K562 (cell line): ENCODE measurements at regions not wholly inside any gene's neighbourhood (a gene's known extent, or its start where the extent isn't known, plus 50 kb on each side); places are given as distances from the start of the nearest gene placed in this dataset.

Experiments
- ATAC-seq: fragments of 200-7000 bp; cut with Tn5 transposase; 3 replicates; pipeline ENCODE4 v1.9.1; 2020; ENCODE audit warnings: moderate library complexity
- BruUV-seq: library from RNA; stranded (reverse); fragments of 400-500 nt; replicated peaks from 2 replicates; lab custom pipeline; 2021; lab: Mats Ljungman, UMichigan
- CTCF ChIA-PET: fragments of 300-600 bp; formaldehyde crosslinking; extraction: SDS; loops from one replicate; lab custom pipeline; 2021; ENCODE audit warnings: low intra/inter-chr PET ratio; lab: Yijun Ruan, JAX
- POLR2A ChIA-PET: fragments of 300-600, 350-650 bp; sonication (Branson Sonifier 250); formaldehyde crosslinking; extraction: SDS; loops from one replicate; lab custom pipeline; 2021; ENCODE audit warnings: antibody characterized with exemption, inconsistent platforms; lab: Yijun Ruan, JAX
- DNase-seq, 4 experiments: peaks; one replicate each; pipeline versions ENCODE4 v3.0.0 to v3.0.0-alpha.2; 2011 to 2018; ENCODE audit warnings: low spot score in 3 of 4, mixed read lengths in 3 of 4; ENCODE audit errors: extremely low read depth in 1 of 4
- FAIRE-seq: peaks from 2 replicates; lab custom pipeline; 2011; peaks lifted over from hg19 to GRCh38; lab: Jason Lieb, UNC
- H2AFZ ChIP-seq: 2 replicates; pipeline ENCODE4 v1.6.0; 2011; ENCODE audit warnings: low read depth, low read length, control low read depth, inconsistent platforms
- H3K27ac ChIP-seq: fragments of 200-600 bp; 3 replicates; pipeline ENCODE4 v1.8.0; 2011; ENCODE audit warnings: low read depth, mild to moderate bottlenecking, control low read depth, inconsistent platforms, low read length, moderate library complexity, mixed read lengths; ENCODE audit errors: extremely low read depth
- H3K27me3 ChIP-seq, 2 experiments: fragments of 300-600 bp in 1 of 2; 2 replicates in 1 of 2; 3 replicates in 1 of 2; pipeline versions ENCODE4 v1.6.0 to v1.8.0; 2011; ENCODE audit warnings: inconsistent platforms in 2 of 2, low read length in 2 of 2, mild to moderate bottlenecking in 1 of 2, mixed read lengths in 1 of 2, moderate library complexity in 1 of 2; ENCODE audit not compliant: control insufficient read depth in 2 of 2, insufficient read depth in 2 of 2
- H3K36me3 ChIP-seq: fragments of 300-600 bp; 3 replicates; pipeline ENCODE4 v1.8.0; 2011; ENCODE audit warnings: mild to moderate bottlenecking, low read length, inconsistent platforms; ENCODE audit not compliant: control insufficient read depth, insufficient read depth
- H3K4me1 ChIP-seq, 2 experiments: fragments of 200-600 bp in 1 of 2; replicated peaks in 1 of 2; 2 replicates in 1 of 2; 3 replicates in 1 of 2; pipeline versions ENCODE4 v1.5.1 to v1.8.0; 2011; ENCODE audit warnings: inconsistent platforms in 2 of 2, low read length in 2 of 2, mild to moderate bottlenecking in 1 of 2, mixed read lengths in 1 of 2, moderate library complexity in 1 of 2; ENCODE audit not compliant: control insufficient read depth in 2 of 2, insufficient read depth in 2 of 2
- H3K4me2 ChIP-seq: 2 replicates; pipeline ENCODE4 v1.6.1; 2011; ENCODE audit warnings: low read length, control low read depth, inconsistent platforms, mixed read lengths; ENCODE audit not compliant: insufficient read depth
- H3K4me3 ChIP-seq: fragments of 200-600 bp; sonication (generic), shearing (Covaris generic); 2 replicates; pipeline ENCODE4 v1.5.1; 2016; ENCODE audit warnings: control low read depth, inconsistent platforms
- H3K79me2 ChIP-seq: fragments of 200-600 bp; 3 replicates; pipeline ENCODE4 v1.8.0; 2011; ENCODE audit warnings: low read length, inconsistent platforms; ENCODE audit not compliant: control insufficient read depth, insufficient read depth
- H3K9ac ChIP-seq, 2 experiments: 2 replicates each; pipeline versions ENCODE4 v1.6.0 to v1.6.1; 2011; ENCODE audit warnings: low read depth in 2 of 2, low read length in 2 of 2, control low read depth in 1 of 2, inconsistent platforms in 1 of 2, mild to moderate bottlenecking in 1 of 2, mixed read lengths in 1 of 2; ENCODE audit not compliant: insufficient read depth in 1 of 2
- H3K9me1 ChIP-seq: one replicate; pipeline ENCODE4 v1.6.0; 2011; ENCODE audit warnings: inconsistent platforms, mild to moderate bottlenecking, low read length, moderate library complexity; ENCODE audit not compliant: control insufficient read depth, insufficient read depth
- H3K9me3 ChIP-seq: replicated peaks from 2 replicates; pipeline ENCODE4 v1.5.1; 2011; ENCODE audit warnings: low read depth, low read length, inconsistent platforms; ENCODE audit not compliant: control insufficient read depth, insufficient read depth
- H4K20me1 ChIP-seq: replicated peaks from 2 replicates; pipeline ENCODE4 v1.6.1; 2011; ENCODE audit warnings: low read length, inconsistent platforms, mixed read lengths; ENCODE audit not compliant: control insufficient read depth, insufficient read depth
- GATAD2B ChIP-seq: fragments of 450-650 bp; IDR thresholded peaks from 2 replicates; pipeline ENCODE4 v1.6.1; 2017; ENCODE audit warnings: mild to moderate bottlenecking, borderline replicate concordance
- IFI16 ChIP-seq: fragments of 250-450 bp; sonication (Bioruptor Pico); IDR thresholded peaks from 2 replicates; pipeline ENCODE4 v2.1.2; 2022; ENCODE audit warnings: mild to moderate bottlenecking, inconsistent platforms
- MITF ChIP-seq: IDR thresholded peaks from 2 replicates; pipeline ENCODE4 v1.6.1; 2014; ENCODE audit warnings: antibody characterized with exemption
- NR2C1 ChIP-seq, 2 experiments: fragments of 450-650 bp; IDR thresholded peaks; 2 replicates each; pipeline ENCODE4 v1.6.1; 2017; ENCODE audit warnings: mild to moderate bottlenecking in 2 of 2, antibody characterized with exemption in 1 of 2, inconsistent platforms in 1 of 2, missing compliant biosample characterization in 1 of 2, missing genetic modification characterization in 1 of 2
- RAD51 ChIP-seq: fragments of 450-650 bp; IDR thresholded peaks from 2 replicates; pipeline ENCODE4 v1.7.1; 2016; ENCODE audit warnings: low read depth, mild to moderate bottlenecking, borderline replicate concordance
- RBBP5 ChIP-seq: fragments of 200-600 bp; sonication (generic); IDR thresholded peaks from 2 replicates; pipeline ENCODE4 v1.6.1; 2012; ENCODE audit warnings: borderline replicate concordance, mild to moderate bottlenecking, low read length, control low read depth, inconsistent platforms; ENCODE audit not compliant: insufficient read depth, poor library complexity, severe bottlenecking
- RBM25 ChIP-seq: fragments of 200-400 bp; formaldehyde crosslinking; IDR thresholded peaks from 2 replicates; pipeline ENCODE4 v1.6.1; 2018; ENCODE audit warnings: low read length, low read depth, moderate library complexity; ENCODE audit not compliant: severe bottlenecking
- RFX5 ChIP-seq: IDR thresholded peaks from 2 replicates; pipeline ENCODE4 v1.6.1; 2011; ENCODE audit warnings: low read depth, mild to moderate bottlenecking, improper control_type of control experiment, low read length
- SMC3 ChIP-seq: conservative IDR thresholded peaks from 2 replicates; pipeline ENCODE4 v1.6.1; 2011; ENCODE audit warnings: low read depth, low read length, improper control_type of control experiment; ENCODE audit not compliant: insufficient read depth
- SOX6 ChIP-seq: fragments of 450-650 bp; IDR thresholded peaks from 2 replicates; pipeline ENCODE4 v1.6.1; 2014; ENCODE audit warnings: mild to moderate bottlenecking
- TCF3 ChIP-seq: sonication (generic); formaldehyde crosslinking; IDR thresholded peaks from 2 replicates; pipeline ENCODE4 v1.4.0; 2020; ENCODE audit warnings: mild to moderate bottlenecking, missing genetic modification reagents
- ZBTB26 ChIP-seq: fragments of 450-650 bp; formaldehyde crosslinking; IDR thresholded peaks from 2 replicates; pipeline ENCODE4 v1.4.0; 2022; ENCODE audit warnings: missing genetic modification characterization
- in situ Hi-C: fragments of 300-500 bp; cut with MboI; formaldehyde crosslinking; loops from 4 replicates; pipeline ENCODE4 v1.15.0; 2018; ENCODE audit warnings: inconsistent platforms, mixed read lengths
- intact Hi-C: fragments of 100-400 bp; cut with micrococcal nuclease; formaldehyde crosslinking; loops from 2 replicates; pipeline ENCODE4 v1.14.2; 2022
- TF ChIP-seq, protein P1 (sequence below): fragments of 250-450 bp; sonication (Bioruptor Pico); IDR thresholded peaks from 2 replicates; pipeline ENCODE4 v1.8.0; 2022; ENCODE audit warnings: moderate library complexity, mild to moderate bottlenecking, inconsistent platforms
- TF ChIP-seq, protein P2 (sequence below): fragments of 450-650 bp; IDR thresholded peaks from 2 replicates; pipeline ENCODE4 v1.6.1; 2016; ENCODE audit warnings: antibody characterized with exemption

DNA sequence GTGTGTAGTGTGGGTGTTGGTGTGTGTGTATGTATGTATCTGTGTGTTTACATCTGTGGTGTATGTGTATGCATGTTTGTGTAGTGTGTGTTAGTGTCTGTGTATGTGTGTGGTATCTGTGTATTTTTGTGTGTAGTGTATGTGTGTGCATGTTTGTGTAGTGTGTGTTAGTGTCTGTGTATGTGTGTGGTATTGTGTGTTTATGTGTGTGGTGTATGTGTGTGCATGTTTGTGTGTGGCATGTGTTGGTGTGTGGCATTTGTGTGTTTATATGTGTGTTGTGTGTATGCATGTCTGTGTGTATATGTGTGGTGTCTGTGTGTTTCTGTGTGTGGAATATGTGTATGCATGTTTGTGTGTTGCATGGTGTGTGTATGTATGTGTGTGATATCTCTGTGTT lies 96.4 kb downstream of the CMPK2 start:
- ATAC-seq, result no peak
- no peak for FAIRE-seq

More for the DNA sequence above, 96.4 kb downstream of the CMPK2 start:
- no TSS peak for BruUV-seq
- TF ChIP-seq RAD51 (no peak), SOX6 (no peak), TCF3 (CRISPR knock-in tag) (no peak), IFI16 (CRISPR knock-in tag) (no peak), RBM25 (no peak), MITF (no peak), RFX5 (no peak), NR2C1 (IDR thresholded peaks at IDR 0.05) (no peak), NR2C1 (tag; IDR thresholded peaks at IDR 0.05) (no peak), ZBTB26 (CRISPR knock-in tag) (no peak), GATAD2B (no peak), SMC3 (no peak), RBBP5 (no peak)
- TF ChIP-seq, protein P1, sequence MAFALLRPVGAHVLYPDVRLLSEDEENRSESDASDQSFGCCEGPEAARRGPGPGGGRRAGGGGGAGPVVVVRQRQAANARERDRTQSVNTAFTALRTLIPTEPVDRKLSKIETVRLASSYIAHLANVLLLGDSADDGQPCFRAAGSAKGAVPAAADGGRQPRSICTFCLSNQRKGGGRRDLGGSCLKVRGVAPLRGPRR, result no peak
- TF ChIP-seq, protein P2, sequence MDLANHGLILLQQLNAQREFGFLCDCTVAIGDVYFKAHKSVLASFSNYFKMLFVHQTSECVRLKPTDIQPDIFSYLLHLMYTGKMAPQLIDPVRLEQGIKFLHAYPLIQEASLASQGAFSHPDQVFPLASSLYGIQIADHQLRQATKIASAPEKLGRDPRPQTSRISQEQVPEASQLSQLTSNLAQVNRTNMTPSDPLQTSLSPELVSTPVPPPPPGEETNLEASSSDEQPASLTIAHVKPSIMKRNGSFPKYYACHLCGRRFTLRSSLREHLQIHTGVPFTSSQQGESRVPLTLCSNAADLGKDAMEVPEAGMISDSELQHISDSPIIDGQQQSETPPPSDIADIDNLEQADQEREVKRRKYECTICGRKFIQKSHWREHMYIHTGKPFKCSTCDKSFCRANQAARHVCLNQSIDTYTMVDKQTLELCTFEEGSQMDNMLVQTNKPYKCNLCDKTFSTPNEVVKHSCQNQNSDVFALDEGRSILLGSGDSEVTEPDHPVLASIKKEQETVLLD, result no peak
- Histone ChIP-seq H4K20me1 (no peaks in the 10 kb centered on the region), H3K4me3 (no peak overlapping the region), H3K9ac (no peak overlapping the region), H3K27ac (no peak overlapping the region), H3K27me3 (peaks cover 0 to 15% of the 10 kb centered on the region in 2 experiments; a peak in 2 of 5 replicates), H3K9me3 (no peaks in the 10 kb centered on the region), H3K36me3 (no peaks in the 10 kb centered on the region), H3K4me2 (no peak overlapping the region), H2AFZ (no peak overlapping the region), H3K4me1 (peaks cover 0 to 6% of the 10 kb centered on the region in 2 experiments; a peak in 1 of 5 replicates), H3K9me1 (no peaks in the 10 kb centered on the region), H3K79me2 (no peaks in the 10 kb centered on the region)
- in situ Hi-C loops (no loop called here), intact Hi-C loops (no loop called here)
- DNase-seq, result no peak
- POLR2A ChIA-PET, result no interaction called here
- CTCF ChIA-PET, result interaction anchor here (0.5 kb wide), 1 partner anchor 58 kb away, joined by 3 read pairs; no protein-coding TSS in a partner anchor
